Breast epithelium (tissue), 3 donors: ENCODE measurements at regions not wholly inside any gene's neighbourhood (a gene's known extent, or its start where the extent isn't known, plus 50 kb on each side); places are given as distances from the start of the nearest gene placed in this dataset.

Source experiments
- POLR2A ChIP-seq: fragments of 450-650 bp; IDR thresholded peaks from one replicate; pipeline ENCODE4 v1.6.1; 2016; ENCODE audit warnings: antibody characterized with exemption, mild to moderate bottlenecking, moderate library complexity
- POLR2AphosphoS5 ChIP-seq, 3 donors: sonication (generic); formaldehyde crosslinking; IDR thresholded peaks; one replicate each; pipeline ENCODE4 v1.6.1; 2017; ENCODE audit warnings: antibody characterized with exemption in 3 of 3
- TF ChIP-seq, protein P1 (sequence below), 3 donors: fragments of 450-650 bp; IDR thresholded peaks; one replicate each; pipeline ENCODE4 v1.5.1; 2016 to 2017; ENCODE audit warnings: antibody characterized with exemption in 3 of 3, mild to moderate bottlenecking in 3 of 3, moderate library complexity in 3 of 3

GRCh38 chr21:19109694-19110093, 706.1 kb upstream of the TMPRSS15 start:
- TF ChIP-seq, protein P1, sequence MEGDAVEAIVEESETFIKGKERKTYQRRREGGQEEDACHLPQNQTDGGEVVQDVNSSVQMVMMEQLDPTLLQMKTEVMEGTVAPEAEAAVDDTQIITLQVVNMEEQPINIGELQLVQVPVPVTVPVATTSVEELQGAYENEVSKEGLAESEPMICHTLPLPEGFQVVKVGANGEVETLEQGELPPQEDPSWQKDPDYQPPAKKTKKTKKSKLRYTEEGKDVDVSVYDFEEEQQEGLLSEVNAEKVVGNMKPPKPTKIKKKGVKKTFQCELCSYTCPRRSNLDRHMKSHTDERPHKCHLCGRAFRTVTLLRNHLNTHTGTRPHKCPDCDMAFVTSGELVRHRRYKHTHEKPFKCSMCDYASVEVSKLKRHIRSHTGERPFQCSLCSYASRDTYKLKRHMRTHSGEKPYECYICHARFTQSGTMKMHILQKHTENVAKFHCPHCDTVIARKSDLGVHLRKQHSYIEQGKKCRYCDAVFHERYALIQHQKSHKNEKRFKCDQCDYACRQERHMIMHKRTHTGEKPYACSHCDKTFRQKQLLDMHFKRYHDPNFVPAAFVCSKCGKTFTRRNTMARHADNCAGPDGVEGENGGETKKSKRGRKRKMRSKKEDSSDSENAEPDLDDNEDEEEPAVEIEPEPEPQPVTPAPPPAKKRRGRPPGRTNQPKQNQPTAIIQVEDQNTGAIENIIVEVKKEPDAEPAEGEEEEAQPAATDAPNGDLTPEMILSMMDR (IDR thresholded peaks at IDR 0.05) = no peak
- no peak for TF ChIP-seq POLR2A
- no peak for TF ChIP-seq POLR2AphosphoS5 (IDR thresholded peaks at IDR 0.05)
